GM21367 (cell line): ENCODE measurements at regions not wholly inside any gene's neighbourhood (a gene's known extent, or its start where the extent isn't known, plus 50 kb on each side); places are given as distances from the start of the nearest gene placed in this dataset.
"Not testable (repeated sequence)": the region's sequence is repeated elsewhere in the genome, so short reads cannot be mapped to it uniquely, and the experiment has no call there.

Source experiments
- ATAC-seq: cut with Tn5 transposase; IDR thresholded peaks from one replicate; pipeline ENCODE4 v1.9.1; 2021; ENCODE audit not compliant: unreplicated experiment

DNA sequence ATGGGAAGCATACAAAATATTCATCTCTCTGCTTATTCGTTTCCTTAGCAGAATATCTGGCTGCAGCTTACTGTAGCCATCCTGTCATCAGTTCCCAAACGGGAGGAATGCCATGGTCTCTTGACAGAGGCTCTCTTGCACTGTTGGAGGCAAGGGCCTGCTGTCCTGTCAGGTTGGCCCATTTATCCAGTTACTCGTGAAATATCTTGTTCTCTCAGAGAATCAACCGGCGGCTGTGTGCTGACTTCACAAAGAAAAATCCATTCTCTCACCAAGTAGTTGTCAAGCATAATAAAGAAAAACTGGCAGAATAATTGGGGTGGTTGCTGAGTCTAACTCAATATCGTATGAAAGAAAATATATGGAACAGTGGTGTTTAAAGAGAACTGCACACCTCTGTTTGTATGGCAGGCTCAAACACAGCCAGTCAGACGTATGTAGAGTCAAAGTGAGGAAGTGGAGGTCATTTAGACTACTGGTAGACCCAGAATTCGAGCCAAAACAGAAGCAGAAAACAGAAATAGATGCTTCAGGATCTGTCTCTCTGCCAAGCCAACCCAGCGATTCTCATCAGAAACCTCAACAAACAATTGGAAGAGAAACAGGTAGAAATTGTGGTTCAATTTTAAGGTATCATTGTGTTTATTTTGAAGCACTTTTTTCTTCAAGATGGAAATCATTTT lies 349.2 kb upstream of the PRKCQ start:
- no peak for ATAC-seq

DNA sequence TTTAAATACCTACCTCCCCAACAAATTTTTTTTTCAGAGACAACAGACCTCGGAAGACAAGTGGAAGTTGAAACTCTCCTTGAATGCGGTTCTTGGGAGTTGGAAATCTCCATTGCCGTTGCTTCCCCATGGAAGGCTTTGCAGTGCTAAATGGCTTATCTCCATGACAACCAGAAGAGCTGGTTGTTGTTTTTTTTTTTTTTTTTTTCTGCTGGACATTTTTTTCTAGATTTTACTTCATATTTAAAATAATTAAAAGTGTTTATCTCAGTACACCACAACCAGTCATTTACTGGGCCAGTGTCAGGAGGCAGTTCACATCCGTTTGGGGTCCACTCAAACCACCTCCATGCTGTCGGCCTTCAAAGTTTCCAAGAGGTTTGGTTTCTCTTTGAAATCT lies 348.5 kb upstream of the PRKCQ start:
- no peak for ATAC-seq

- ATAC-seq, result no peak
These were observed 346.9 kb upstream of the PRKCQ start for GRCh38 chr10:6926971-6927370.

- no peak for ATAC-seq
These were observed 345.1 kb upstream of the PRKCQ start for GRCh38 chr10:6925146-6925545.

DNA sequence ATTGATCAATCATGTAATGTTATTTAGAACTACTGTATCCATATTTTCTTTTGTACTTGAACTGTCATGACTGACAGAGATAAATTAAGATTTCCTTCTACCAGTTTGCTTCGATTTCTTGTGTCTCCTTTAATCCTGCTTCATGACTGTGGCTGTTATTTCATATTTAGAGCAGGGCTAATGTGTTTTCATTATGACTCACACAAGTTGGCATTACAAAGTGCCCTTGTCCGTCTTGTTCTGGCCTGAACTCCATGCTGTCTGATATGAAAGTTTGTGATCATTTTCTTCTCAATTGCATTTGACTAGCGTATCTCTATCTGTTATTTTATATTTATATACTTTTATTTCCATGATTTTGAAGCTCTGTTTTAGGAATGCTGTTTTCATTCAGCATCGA lies 344.1 kb upstream of the PRKCQ start:
- ATAC-seq, result no peak

DNA sequence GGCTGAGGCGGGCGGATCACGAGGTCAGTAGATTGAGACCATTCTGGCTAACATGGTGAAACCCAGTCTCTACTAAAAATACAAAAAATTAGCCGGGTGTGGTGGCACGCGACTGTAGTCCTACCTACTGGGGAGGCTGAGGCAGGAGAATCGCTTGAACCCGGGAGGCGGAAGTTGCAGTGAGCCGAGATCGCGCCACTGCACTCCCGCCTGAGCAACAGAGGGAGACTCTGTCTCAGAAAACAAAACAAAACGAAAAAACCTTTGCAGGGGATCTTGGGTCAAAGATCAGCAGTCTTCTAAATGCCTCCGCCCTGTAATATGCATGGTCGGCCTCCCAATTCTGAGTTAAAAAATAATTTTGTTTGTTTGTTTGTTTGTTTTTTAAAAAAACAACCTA lies 340.9 kb upstream of the PRKCQ start:
- ATAC-seq, result not testable (repeated sequence)

DNA sequence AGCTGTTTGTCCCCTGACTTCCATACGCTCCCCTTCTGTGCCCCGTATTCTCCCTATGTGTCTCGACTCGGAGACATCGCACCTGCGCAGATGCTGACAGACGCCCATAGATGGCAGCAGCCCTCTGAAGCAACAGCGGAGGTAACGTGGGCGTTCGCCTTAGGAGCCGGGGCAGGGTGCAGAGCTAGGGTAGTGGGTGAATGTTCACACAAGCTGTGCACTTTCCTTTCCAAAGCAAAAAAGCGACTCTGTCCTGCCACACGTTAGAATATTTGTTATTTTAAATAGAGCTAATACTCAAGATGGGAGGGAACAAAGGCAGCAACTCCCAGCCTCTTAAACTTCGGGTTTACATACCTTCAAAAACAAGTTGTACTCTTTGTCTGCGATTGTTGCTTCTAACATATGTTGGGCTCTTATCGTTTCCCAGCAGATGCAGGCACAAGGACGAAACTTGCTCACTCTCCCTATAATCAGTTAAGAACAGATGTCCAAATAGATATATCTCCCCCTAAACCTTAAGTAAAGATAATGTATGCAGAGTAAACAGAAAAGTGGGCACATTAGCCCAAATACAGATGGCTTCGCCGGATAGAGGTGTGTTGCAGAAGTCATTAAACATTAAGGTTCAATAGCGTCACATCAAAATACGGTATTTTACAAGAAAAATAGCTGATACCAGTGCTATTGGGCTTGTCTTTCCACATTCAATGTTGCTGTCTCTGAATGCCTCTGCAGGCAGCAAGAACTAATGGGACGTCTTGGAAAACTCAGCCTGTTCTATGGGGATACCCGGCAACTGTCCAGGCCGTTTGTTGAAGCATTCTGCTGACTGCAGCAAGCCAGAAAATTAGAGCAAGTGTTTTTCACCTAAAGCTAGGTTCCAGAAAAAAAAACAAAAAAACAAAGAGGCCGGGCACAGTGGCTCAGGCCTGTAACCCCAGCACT lies 340.3 kb upstream of the PRKCQ start:
- ATAC-seq, result peak; percentile 92

- no peak for ATAC-seq
These were observed 339.0 kb upstream of the PRKCQ start for GRCh38 chr10:6919077-6919476.

DNA sequence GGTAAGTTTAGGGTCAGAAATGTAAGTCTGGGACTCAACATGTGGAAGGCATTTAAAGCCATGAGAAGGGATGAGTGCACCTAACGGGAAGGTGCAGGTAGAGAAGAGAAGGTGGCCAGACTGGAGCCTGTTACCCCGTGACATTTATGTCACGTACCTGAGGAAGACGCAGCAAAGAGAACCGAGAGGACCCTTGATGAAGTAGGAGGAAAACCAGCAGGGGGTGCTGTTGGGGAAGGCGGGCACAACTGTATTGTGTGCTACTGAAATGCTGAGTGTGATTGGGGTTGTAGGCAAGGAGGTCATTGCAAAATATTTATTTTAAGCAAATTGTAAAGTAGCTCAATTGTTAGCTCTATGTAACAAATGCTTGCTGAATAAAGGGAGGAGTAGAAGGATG lies 338.2 kb upstream of the PRKCQ start:
- no peak for ATAC-seq

DNA sequence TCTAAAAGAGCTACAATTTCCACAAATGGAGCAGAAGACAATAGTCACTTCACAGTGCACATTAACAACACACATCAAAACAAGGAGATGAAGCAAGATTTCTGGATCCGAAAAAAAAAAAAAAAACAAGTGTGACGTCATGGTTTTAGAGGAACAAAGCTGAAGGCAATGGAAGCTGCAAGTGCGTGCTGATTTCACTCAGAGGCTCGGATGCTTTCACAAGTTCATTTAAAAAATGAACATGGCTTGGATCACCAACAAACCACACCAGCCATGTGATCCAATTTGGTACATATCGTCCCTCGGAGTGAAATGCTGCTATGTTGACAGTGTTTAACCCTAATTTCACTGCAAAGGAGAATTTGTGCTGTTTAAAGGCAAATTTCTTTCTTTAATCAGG lies 337.0 kb upstream of the PRKCQ start:
- ATAC-seq, result no peak

DNA sequence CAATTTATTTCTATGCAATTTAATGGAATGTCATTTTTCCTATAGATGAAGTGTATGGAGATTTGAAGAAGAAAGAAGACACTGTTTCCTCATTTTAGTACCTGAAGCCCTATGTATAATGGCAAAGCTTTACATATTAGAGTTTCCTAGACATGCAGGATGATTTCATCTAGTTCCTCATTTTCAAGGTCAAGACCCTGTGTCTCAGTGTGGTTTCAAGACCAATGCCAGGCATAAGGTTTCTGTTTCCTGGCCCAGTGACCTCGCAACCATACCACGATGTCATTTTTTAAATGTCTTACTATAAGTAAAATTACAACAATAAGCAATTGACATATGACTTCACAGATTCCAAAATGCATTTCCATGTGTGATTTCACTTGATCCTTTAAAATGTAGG lies 336.5 kb upstream of the PRKCQ start:
- no peak for ATAC-seq

DNA sequence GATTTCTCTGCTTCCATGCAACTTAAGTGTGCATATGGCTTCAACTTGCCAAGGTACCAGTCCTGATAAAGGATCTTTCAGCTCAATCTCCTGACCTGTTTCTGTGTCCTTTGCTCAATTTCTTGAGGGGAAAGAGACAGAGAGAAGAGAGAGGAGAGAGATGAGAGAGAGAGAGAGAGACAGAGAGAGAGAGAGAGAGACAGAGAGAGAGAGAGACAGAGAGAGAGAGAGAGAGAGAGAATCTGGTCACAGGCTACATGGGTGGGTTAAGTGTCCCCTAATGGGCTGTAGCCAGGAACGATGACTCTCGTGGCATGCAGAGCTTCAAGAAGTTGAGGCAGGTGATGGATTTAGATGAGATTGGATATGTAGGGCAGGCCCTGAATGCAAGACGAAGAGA lies 335.2 kb upstream of the PRKCQ start:
- ATAC-seq, result no peak

DNA sequence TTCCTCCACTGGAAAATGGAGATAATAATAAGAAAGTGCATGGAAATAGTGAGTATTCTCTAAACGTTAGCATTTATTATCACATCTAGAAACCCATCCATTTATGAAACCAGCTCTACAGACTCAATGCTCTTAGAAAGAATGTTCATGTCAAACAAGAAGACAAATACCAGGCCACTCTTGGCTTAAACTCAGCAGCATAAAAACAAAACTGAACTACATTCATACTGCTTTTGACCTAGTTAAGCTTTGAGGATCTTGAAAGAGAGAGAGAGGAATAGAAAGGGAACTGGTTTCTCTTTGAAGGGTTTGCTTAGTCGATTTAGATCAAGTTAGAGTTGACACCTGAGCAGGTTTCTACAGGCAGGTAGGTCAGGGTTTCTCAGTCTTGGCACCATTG lies 332.9 kb upstream of the PRKCQ start:
- ATAC-seq, result no peak

DNA sequence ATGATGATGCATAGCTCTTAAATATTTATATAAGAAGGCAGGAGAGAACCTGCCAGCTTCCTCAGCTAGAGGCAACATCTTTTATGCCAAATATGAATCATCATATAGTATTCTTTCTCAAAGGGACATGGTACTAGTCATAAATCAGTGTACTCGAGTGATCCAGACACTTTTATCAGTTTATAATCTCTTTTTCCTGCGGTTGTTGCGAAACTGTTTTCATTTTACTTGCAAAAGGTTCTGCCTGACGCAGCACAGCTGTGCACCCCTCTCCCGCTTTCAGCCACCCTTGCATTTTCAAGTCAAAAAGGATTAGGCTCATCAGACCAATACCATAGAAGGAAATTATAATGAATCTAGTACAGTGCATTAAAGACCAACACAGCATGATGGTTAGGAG lies 332.3 kb upstream of the PRKCQ start:
- ATAC-seq, result no peak

- ATAC-seq, result no peak
These were observed 331.9 kb upstream of the PRKCQ start for GRCh38 chr10:6912021-6912420.

GRCh38 chr10:6909905-6910560 lies 330.0 kb upstream of the PRKCQ start:
- no peak for ATAC-seq

- ATAC-seq, result no peak
These were observed 327.9 kb upstream of the PRKCQ start for GRCh38 chr10:6907877-6908530.

DNA sequence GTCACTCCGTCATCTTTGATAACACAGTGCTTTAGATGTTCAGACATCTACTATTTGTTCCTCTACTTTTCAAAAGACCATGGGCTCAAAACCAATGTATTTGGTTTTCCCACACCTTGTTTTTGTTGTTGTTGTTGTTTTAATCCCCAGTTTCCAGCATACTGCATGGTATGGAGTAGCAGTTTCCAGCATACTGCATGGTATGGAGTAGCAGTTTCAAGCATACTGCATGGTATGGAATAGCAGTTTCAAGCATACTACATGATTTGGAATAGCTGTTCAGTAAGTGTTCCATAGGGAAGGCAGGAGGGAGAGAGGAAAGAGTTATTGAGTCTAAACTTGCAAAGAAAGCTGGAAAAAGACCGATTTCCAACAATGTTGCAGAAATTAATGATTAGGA lies 314.3 kb upstream of the PRKCQ start:
- no peak for ATAC-seq

GRCh38 chr10:6892864-6893263 lies 312.8 kb upstream of the PRKCQ start:
- ATAC-seq, result no peak

DNA sequence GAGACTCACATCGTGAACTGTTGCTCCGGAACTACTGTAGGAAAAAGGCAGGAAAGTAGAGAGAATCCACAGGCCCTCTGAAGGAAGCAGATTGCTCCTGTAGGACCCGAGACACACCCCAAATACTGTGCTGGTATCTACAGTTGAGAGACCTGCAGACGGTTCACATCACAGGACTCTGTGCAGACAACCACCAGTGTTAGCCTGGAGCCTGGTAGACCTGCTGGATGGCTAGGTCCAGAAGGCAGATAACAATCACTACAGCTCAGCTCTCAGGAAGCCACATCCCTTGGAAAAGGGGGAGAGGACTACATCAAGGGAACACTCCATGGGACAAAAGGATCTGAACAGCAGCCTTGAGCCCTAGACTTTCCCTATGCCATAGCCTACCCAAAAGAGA lies 311.8 kb upstream of the PRKCQ start:
- ATAC-seq, result no peak

GRCh38 chr10:6889718-6890117 lies 309.6 kb upstream of the PRKCQ start:
- no peak for ATAC-seq
